Loucy (cell line): ENCODE measurements at regions not wholly inside any gene's neighbourhood (a gene's known extent, or its start where the extent isn't known, plus 50 kb on each side); places are given as distances from the start of the nearest gene placed in this dataset.

Experiments
- H2AFZ ChIP-seq: fragments of 200-600 bp; sonication (generic); 2 replicates; pipeline ENCODE4 v1.6.0; 2016; ENCODE audit warnings: antibody characterized with exemption, mild to moderate bottlenecking, low read length, moderate library complexity
- H3F3A ChIP-seq: fragments of 200-600 bp; 2 replicates; pipeline ENCODE4 v1.6.0; 2016; ENCODE audit warnings: antibody characterized with exemption, low read depth, mild to moderate bottlenecking
- H3K27me3 ChIP-seq: fragments of 200-600 bp; sonication (generic); 2 replicates; pipeline ENCODE4 v1.6.1; 2014; ENCODE audit warnings: low read length, mild to moderate bottlenecking; ENCODE audit not compliant: insufficient read depth, poor library complexity, severe bottlenecking
- H3K36me3 ChIP-seq: fragments of 200-600 bp; sonication (generic); 2 replicates; pipeline ENCODE4 v1.6.1; 2016; ENCODE audit warnings: low read length; ENCODE audit not compliant: insufficient read depth
- H3K4me1 ChIP-seq: fragments of 200-600 bp; sonication (generic); 2 replicates; pipeline ENCODE4 v1.5.1; 2014; ENCODE audit warnings: low read length, mild to moderate bottlenecking; ENCODE audit not compliant: insufficient read depth, poor library complexity, severe bottlenecking
- H3K4me2 ChIP-seq: fragments of 200-600 bp; sonication (generic); 2 replicates; pipeline ENCODE4 v1.6.0; 2014; ENCODE audit warnings: antibody characterized with exemption, low read length, low read depth, mild to moderate bottlenecking; ENCODE audit not compliant: poor library complexity, severe bottlenecking
- H3K4me3 ChIP-seq: fragments of 200-600 bp; sonication (generic); 2 replicates; pipeline ENCODE4 v1.5.1; 2014; ENCODE audit warnings: low read length, mild to moderate bottlenecking, mixed read lengths; ENCODE audit not compliant: poor library complexity, severe bottlenecking
- H3K79me2 ChIP-seq: fragments of 200-600 bp; sonication (generic); 2 replicates; pipeline ENCODE4 v1.6.1; 2014; ENCODE audit warnings: low read length; ENCODE audit not compliant: insufficient read depth
- H3K9ac ChIP-seq: fragments of 200-600 bp; sonication (generic); 2 replicates; pipeline ENCODE4 v1.6.0; 2014; ENCODE audit warnings: mild to moderate bottlenecking, low read depth, low read length, moderate library complexity; ENCODE audit not compliant: poor library complexity, severe bottlenecking
- H3K9me2 ChIP-seq: fragments of 200-600 bp; sonication (generic); replicated peaks from 2 replicates; pipeline ENCODE4 v1.6.1; 2016; ENCODE audit warnings: low read depth, low read length, mixed read lengths
- H3K9me3 ChIP-seq: fragments of 200-600 bp; sonication (generic); 2 replicates; pipeline ENCODE4 v1.6.1; 2014; ENCODE audit warnings: mild to moderate bottlenecking, antibody characterized with exemption, low read length, low read depth; ENCODE audit not compliant: insufficient read depth
- H4K20me1 ChIP-seq: fragments of 200-600 bp; sonication (generic); 2 replicates; pipeline ENCODE4 v1.6.0; 2014; ENCODE audit warnings: antibody characterized with exemption, low read length, mild to moderate bottlenecking; ENCODE audit not compliant: insufficient read depth, poor library complexity, severe bottlenecking
- EZH2phosphoT487 ChIP-seq: fragments of 200-600 bp; IDR thresholded peaks from 2 replicates; pipeline ENCODE4 v1.6.1; 2018; ENCODE audit warnings: antibody characterized with exemption, mild to moderate bottlenecking, moderate library complexity, borderline replicate concordance
- TF ChIP-seq, protein P1 (sequence below): fragments of 200-600 bp; sonication (generic); conservative IDR thresholded peaks from 2 replicates; pipeline ENCODE4 v1.5.1; 2014; ENCODE audit warnings: mild to moderate bottlenecking, antibody characterized with exemption, low read length

- no peak overlapping the region for H2AFZ ChIP-seq
- H3K36me3 ChIP-seq = no peaks in the 10 kb centered on the region
- no peaks in the 10 kb centered on the region for H4K20me1 ChIP-seq
- no peak overlapping the region for H3K4me2 ChIP-seq
- H3K9me2 ChIP-seq = no peaks in the 10 kb centered on the region
- H3K9ac ChIP-seq = no peak overlapping the region
- TF ChIP-seq EZH2phosphoT487 = no peak
- TF ChIP-seq, protein P1, sequence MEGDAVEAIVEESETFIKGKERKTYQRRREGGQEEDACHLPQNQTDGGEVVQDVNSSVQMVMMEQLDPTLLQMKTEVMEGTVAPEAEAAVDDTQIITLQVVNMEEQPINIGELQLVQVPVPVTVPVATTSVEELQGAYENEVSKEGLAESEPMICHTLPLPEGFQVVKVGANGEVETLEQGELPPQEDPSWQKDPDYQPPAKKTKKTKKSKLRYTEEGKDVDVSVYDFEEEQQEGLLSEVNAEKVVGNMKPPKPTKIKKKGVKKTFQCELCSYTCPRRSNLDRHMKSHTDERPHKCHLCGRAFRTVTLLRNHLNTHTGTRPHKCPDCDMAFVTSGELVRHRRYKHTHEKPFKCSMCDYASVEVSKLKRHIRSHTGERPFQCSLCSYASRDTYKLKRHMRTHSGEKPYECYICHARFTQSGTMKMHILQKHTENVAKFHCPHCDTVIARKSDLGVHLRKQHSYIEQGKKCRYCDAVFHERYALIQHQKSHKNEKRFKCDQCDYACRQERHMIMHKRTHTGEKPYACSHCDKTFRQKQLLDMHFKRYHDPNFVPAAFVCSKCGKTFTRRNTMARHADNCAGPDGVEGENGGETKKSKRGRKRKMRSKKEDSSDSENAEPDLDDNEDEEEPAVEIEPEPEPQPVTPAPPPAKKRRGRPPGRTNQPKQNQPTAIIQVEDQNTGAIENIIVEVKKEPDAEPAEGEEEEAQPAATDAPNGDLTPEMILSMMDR = no peak
- H3K79me2 ChIP-seq = no peaks in the 10 kb centered on the region
- no peaks in the 10 kb centered on the region for H3F3A ChIP-seq
- no peaks in the 10 kb centered on the region for H3K9me3 ChIP-seq
- no peak overlapping the region for H3K4me3 ChIP-seq
- H3K27me3 ChIP-seq = no peaks in the 10 kb centered on the region
- H3K4me1 ChIP-seq = no peaks in the 10 kb centered on the region
These were observed 112.6 kb upstream of the MC4R start for GRCh38 chr18:60485201-60485600.

DNA sequence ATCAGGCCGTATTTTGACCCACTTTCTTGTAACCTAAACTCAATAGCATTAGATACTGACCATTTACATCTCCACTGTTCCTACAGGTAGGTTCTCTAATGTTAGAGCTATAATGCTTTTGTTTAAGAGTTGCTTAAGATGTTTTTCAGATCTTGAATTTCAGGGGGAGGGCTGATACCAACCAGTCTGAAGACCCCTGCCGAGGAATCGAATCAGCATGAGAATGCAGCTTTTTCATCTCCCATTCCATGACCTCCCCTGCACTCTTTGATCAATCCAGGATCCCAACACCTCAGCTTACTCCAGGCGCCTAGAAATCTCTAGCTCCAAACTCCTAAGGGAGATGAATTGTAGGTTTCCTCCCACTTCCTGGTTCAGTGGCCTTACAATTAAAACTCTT is 120.5 kb upstream of the MC4R start:
- Histone ChIP-seq H3K9me2 (no peaks in the 10 kb centered on the region), H3K27me3 (no peaks in the 10 kb centered on the region), H4K20me1 (no peaks in the 10 kb centered on the region), H2AFZ (no peak overlapping the region), H3K9ac (no peak overlapping the region), H3K4me1 (no peaks in the 10 kb centered on the region), H3K79me2 (no peaks in the 10 kb centered on the region), H3K4me3 (no peak overlapping the region), H3F3A (no peaks in the 10 kb centered on the region), H3K4me2 (no peak overlapping the region), H3K9me3 (no peaks in the 10 kb centered on the region), H3K36me3 (no peaks in the 10 kb centered on the region)
- no peak for TF ChIP-seq EZH2phosphoT487
- TF ChIP-seq, protein P1 = no peak

- Histone ChIP-seq H3K36me3 (no peaks in the 10 kb centered on the region), H4K20me1 (no peaks in the 10 kb centered on the region), H3K4me2 (no peak overlapping the region), H3K79me2 (no peaks in the 10 kb centered on the region), H3K4me1 (no peaks in the 10 kb centered on the region), H3K9me2 (no peaks in the 10 kb centered on the region), H2AFZ (no peak overlapping the region), H3K9me3 (no peaks in the 10 kb centered on the region), H3K4me3 (no peak overlapping the region), H3F3A (no peaks in the 10 kb centered on the region), H3K9ac (no peak overlapping the region), H3K27me3 (no peaks in the 10 kb centered on the region)
- TF ChIP-seq, protein P1 = no peak
- TF ChIP-seq EZH2phosphoT487 = no peak
These were observed 127.1 kb upstream of the MC4R start for GRCh38 chr18:60499675-60500074.
